WERI-Rb-1 (cell line): ENCODE measurements at regions not wholly inside any gene's neighbourhood (a gene's known extent, or its start where the extent isn't known, plus 50 kb on each side); places are given as distances from the start of the nearest gene placed in this dataset.

Experiments
- DNase-seq: peaks from one replicate; pipeline ENCODE4 v3.0.0-alpha.2; 2020
- H3K27ac ChIP-seq: fragments of 250-450 bp; sonication (Bioruptor Pico); 2 replicates; pipeline ENCODE4 v1.5.1; 2020; ENCODE audit warnings: mild to moderate bottlenecking, moderate library complexity
- H3K27me3 ChIP-seq: fragments of 250-450 bp; sonication (Bioruptor Pico); 2 replicates; pipeline ENCODE4 v1.5.1; 2021; ENCODE audit warnings: mild to moderate bottlenecking, low read depth, moderate library complexity; ENCODE audit not compliant: insufficient read depth, severe bottlenecking
- H3K36me3 ChIP-seq: fragments of 250-450 bp; sonication (Bioruptor Pico); 2 replicates; pipeline ENCODE4 v1.5.1; 2020; ENCODE audit warnings: mild to moderate bottlenecking, moderate library complexity
- H3K4me3 ChIP-seq: 2 replicates; pipeline ENCODE4 v1.5.1; 2011; ENCODE audit warnings: low read depth, mild to moderate bottlenecking, control low read depth, low read length
- H3K9me3 ChIP-seq: fragments of 250-450 bp; sonication (Bioruptor Pico); 2 replicates; pipeline ENCODE4 v1.5.1; 2021; ENCODE audit warnings: mild to moderate bottlenecking, moderate library complexity; ENCODE audit not compliant: severe bottlenecking
- TF ChIP-seq, protein P1 (sequence below): IDR thresholded peaks from 2 replicates; pipeline ENCODE4 v1.5.1; 2011; ENCODE audit warnings: low read depth, mild to moderate bottlenecking, control low read depth, inconsistent platforms, low read length

DNA sequence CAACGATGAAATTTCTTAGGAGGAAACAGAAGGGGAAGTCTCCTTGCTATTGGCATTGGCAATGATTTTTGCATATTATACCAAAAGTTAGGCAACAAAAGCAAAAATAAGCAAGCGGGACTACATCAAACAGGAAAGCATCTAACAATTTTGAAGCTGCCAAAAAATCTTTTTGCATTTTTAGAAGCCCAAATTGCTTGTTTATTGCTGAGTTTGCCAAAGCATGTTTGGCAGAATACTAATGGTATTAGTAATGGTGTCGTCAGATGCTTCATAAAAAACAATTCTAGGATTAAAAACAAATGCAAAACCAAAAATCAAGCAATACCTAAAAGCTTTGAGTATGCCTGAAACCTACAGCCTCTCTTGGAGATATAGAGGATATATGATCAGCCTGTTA lies 80.0 kb downstream of the GALR1 start:
- no peak for DNase-seq
- no peak overlapping the region for H3K4me3 ChIP-seq
- H3K27ac ChIP-seq, result no peak overlapping the region
- no peaks in the 10 kb centered on the region for H3K36me3 ChIP-seq
- TF ChIP-seq, protein P1, sequence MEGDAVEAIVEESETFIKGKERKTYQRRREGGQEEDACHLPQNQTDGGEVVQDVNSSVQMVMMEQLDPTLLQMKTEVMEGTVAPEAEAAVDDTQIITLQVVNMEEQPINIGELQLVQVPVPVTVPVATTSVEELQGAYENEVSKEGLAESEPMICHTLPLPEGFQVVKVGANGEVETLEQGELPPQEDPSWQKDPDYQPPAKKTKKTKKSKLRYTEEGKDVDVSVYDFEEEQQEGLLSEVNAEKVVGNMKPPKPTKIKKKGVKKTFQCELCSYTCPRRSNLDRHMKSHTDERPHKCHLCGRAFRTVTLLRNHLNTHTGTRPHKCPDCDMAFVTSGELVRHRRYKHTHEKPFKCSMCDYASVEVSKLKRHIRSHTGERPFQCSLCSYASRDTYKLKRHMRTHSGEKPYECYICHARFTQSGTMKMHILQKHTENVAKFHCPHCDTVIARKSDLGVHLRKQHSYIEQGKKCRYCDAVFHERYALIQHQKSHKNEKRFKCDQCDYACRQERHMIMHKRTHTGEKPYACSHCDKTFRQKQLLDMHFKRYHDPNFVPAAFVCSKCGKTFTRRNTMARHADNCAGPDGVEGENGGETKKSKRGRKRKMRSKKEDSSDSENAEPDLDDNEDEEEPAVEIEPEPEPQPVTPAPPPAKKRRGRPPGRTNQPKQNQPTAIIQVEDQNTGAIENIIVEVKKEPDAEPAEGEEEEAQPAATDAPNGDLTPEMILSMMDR, result no peak
- H3K27me3 ChIP-seq, result no peaks in the 10 kb centered on the region
- H3K9me3 ChIP-seq, result no peaks in the 10 kb centered on the region

DNA sequence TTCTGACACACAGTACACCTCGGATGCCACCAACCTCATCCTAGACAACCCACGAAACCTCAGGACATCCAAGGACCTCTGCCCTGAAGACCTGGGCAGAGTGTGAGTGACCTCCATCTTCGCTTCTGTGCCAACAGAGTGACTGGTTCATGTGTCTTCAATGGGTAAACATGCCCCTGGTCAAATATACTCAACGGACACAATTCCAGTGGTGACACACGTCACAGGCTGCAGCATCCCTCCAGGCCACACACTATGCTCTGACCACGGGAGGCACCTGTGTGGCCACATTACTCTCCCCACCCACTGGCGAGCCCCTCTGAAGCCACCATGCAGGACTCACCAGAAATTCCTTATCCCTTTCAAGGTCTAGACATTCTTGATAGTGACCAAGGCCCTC lies 85.2 kb downstream of the GALR1 start:
- no peaks in the 10 kb centered on the region for H3K9me3 ChIP-seq
- DNase-seq, result no peak
- TF ChIP-seq, protein P1, result no peak
- H3K36me3 ChIP-seq, result no peaks in the 10 kb centered on the region
- no peak overlapping the region for H3K27ac ChIP-seq
- no peak overlapping the region for H3K4me3 ChIP-seq
- no peaks in the 10 kb centered on the region for H3K27me3 ChIP-seq

DNA sequence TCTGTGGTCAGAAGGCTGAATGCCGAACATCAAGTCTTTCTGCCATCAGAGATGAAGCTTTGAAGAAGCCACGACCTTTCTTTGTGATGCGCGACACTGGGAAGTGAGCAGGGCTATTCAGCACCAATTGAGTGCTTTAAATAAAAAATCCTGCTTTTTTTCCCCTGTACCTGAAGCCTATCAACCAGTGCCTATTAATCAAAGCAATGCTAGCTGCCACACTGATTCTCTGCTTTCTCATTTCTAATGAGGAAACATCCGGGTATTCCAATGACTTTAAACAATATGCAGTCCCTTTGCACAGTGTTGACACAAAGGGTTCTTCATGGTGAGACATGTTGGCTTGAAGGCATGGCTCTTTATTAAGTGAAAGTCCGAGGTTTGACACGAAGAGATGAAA lies 88.0 kb downstream of the GALR1 start:
- Histone ChIP-seq H3K27ac (no peak overlapping the region), H3K4me3 (no peak overlapping the region), H3K27me3 (no peaks in the 10 kb centered on the region), H3K36me3 (no peaks in the 10 kb centered on the region), H3K9me3 (no peaks in the 10 kb centered on the region)
- TF ChIP-seq, protein P1, result no peak
- no peak for DNase-seq

DNA sequence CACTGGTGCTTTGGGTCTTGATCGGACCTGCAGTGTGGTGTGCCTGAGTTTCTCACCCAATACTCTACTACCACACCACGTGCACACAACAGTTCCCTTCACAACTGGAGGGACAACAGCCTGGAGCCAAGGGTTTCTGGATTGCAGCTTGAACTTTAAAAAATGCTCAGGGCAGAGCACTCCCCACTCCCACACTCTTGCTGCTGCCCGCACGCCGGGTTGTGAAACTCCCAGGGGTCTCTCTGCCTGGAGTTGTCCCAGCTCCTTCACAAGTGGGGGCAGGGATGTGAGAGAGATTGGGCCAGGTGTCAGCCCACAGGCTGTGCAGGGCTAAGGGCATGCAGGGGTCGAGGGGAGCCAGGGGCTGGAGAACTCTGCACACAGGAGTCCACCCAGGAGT lies 89.4 kb downstream of the GALR1 start:
- H3K36me3 ChIP-seq, result no peaks in the 10 kb centered on the region
- TF ChIP-seq, protein P1, result no peak

DNA sequence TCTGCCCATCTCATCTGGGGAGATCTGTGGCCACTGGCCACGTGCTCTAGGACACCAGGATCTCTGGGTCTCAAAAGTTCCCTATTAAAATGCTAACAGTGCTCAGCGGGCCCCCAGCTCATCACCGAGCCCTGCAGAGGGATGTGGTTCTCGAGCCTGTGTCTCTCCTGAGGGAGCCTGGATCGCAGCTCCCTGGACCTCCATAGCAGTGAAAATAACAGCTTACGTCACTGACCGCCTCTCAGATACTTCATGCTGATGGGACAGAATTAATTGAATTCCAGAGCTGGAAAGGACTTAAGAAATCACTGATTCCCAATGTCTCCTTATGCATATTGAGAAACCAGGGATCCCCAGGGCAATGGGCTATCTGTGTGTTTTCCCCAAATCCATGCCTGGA lies 90.0 kb downstream of the GALR1 start:
- TF ChIP-seq, protein P1, result no peak

More for the DNA sequence above, 89.4 kb downstream of the GALR1 start:
- Histone ChIP-seq H3K4me3 (no peak overlapping the region), H3K27ac (no peak overlapping the region), H3K9me3 (no peaks in the 10 kb centered on the region), H3K27me3 (no peaks in the 10 kb centered on the region)
- DNase-seq, result no peak

DNA sequence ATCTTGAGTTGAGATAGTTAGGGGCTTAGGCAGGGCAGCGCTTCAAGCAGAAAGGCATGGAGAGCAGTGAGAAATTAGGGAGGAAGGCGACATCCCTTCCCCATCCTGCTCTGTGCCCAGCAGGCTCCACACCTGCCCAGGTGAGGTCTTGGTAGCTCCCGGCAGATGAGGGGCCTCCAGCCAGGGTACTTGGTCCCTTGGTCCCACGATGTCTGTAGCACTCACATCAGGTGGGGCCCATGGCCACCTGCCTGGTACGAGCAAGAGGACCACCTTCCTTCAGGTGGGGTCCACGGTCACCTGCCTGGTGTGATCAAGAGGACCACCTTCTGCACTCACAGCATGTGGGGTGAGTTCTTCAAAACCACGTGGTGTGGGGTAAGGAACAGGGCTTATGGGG lies 91.2 kb downstream of the GALR1 start:
- no peaks in the 10 kb centered on the region for H3K36me3 ChIP-seq
- DNase-seq, result no peak
- no peaks in the 10 kb centered on the region for H3K27me3 ChIP-seq
- H3K4me3 ChIP-seq, result no peak overlapping the region
- TF ChIP-seq, protein P1, result no peak
- no peak overlapping the region; the same call in 1 of the 2 replicates for H3K27ac ChIP-seq
- H3K9me3 ChIP-seq, result no peaks in the 10 kb centered on the region

More for the DNA sequence above, 90.0 kb downstream of the GALR1 start:
- Histone ChIP-seq H3K9me3 (no peaks in the 10 kb centered on the region), H3K36me3 (no peaks in the 10 kb centered on the region), H3K4me3 (no peak overlapping the region), H3K27ac (no peak overlapping the region), H3K27me3 (no peaks in the 10 kb centered on the region)
- no peak for DNase-seq
